HCT116 (cell line): ENCODE measurements at regions not wholly inside any gene's neighbourhood (a gene's known extent, or its start where the extent isn't known, plus 50 kb on each side); places are given as distances from the start of the nearest gene placed in this dataset.

Source experiments
- ATAC-seq: fragments of 200-7000 bp; cut with Tn5 transposase; 2 replicates; pipeline ENCODE4 v1.9.1; 2020; ENCODE audit warnings: mild to moderate bottlenecking, moderate library complexity
- BruUV-seq: library from RNA; stranded (reverse); fragments of 400-500 nt; replicated peaks from 2 replicates; lab custom pipeline; 2021; lab: Mats Ljungman, UMichigan
- CTCF ChIA-PET: fragments of 300-600 bp; sonication (Branson Sonifier 250); formaldehyde crosslinking; loops from one replicate; lab custom pipeline; 2021; ENCODE audit warnings: antibody characterized with exemption; lab: Charles Lee
- POLR2A ChIA-PET: fragments of 300-600, 350-600 bp; sonication (Branson Sonifier 250); formaldehyde crosslinking; loops from one replicate; lab custom pipeline; 2021; ENCODE audit warnings: antibody characterized with exemption; lab: Charles Lee
- RAD21 ChIA-PET, 2 experiments: fragments of 300-600 bp; sonication (Branson Sonifier 250); formaldehyde crosslinking; loops; one replicate each; lab custom pipeline; 2023; ENCODE audit warnings: low total read pairs in 2 of 2; ENCODE audit not compliant: uncharacterized antibody in 2 of 2, unreplicated experiment in 2 of 2, low non-redundant PET in 1 of 2; lab: Charles Lee
- DNase-seq: peaks from one replicate; pipeline ENCODE4 v3.0.0-alpha.2; 2010; ENCODE audit warnings: low read depth, low spot score
- H2AFZ ChIP-seq: fragments of 200-600 bp; shearing (Covaris generic), sonication (generic); 2 replicates; pipeline ENCODE4 v1.6.1; 2017; ENCODE audit warnings: low read depth, mixed run types, mixed read lengths, antibody characterized with exemption, low read length; ENCODE audit not compliant: poor library complexity, severe bottlenecking
- H3K27ac ChIP-seq: 2 replicates; pipeline ENCODE4 v1.5.1; 2012; ENCODE audit warnings: low read depth, low read length
- H3K27me3 ChIP-seq: fragments of 200-600 bp; sonication (generic); 2 replicates; pipeline ENCODE4 v1.6.1; 2016; ENCODE audit warnings: mixed run types, low read length, mixed read lengths; ENCODE audit not compliant: insufficient read depth
- H3K36me3 ChIP-seq, 2 experiments: fragments of 200-500 bp in 1 of 2; fragments of 200-600 bp in 1 of 2; sonication (Bioruptor generic) in 1 of 2; sonication (generic) in 1 of 2; 2 replicates each; pipeline versions ENCODE4 v1.5.1 to v1.6.1; 2014 to 2016; ENCODE audit warnings: low read length in 2 of 2, inconsistent platforms in 1 of 2, mixed read lengths in 1 of 2, mixed run types in 1 of 2; ENCODE audit not compliant: insufficient read depth in 2 of 2, control insufficient read depth in 1 of 2
- H3K4me1 ChIP-seq, 2 experiments: fragments of 200-600 bp in 1 of 2; sonication (generic) in 1 of 2; 2 replicates each; pipeline versions ENCODE4 v1.5.1 to v1.6.1; 2012 to 2017; ENCODE audit warnings: low read length in 2 of 2, inconsistent platforms in 1 of 2, mild to moderate bottlenecking in 1 of 2, mixed read lengths in 1 of 2, mixed run types in 1 of 2, moderate library complexity in 1 of 2; ENCODE audit not compliant: insufficient read depth in 2 of 2, control insufficient read depth in 1 of 2
- H3K4me2 ChIP-seq: fragments of 200-600 bp; sonication (generic); 2 replicates; pipeline ENCODE4 v1.6.1; 2017; ENCODE audit warnings: mixed run types, low read length, mixed read lengths
- H3K4me3 ChIP-seq, 2 experiments: fragments of 200-600 bp in 1 of 2; sonication (generic) in 1 of 2; replicated peaks in 1 of 2; 2 replicates each; pipeline ENCODE4 v1.5.1; 2011 to 2016; ENCODE audit warnings: low read length in 2 of 2, control low read depth in 1 of 2, low read depth in 1 of 2, mild to moderate bottlenecking in 1 of 2, mixed read lengths in 1 of 2, mixed run types in 1 of 2
- H3K79me2 ChIP-seq: fragments of 200-600 bp; sonication (generic); 2 replicates; pipeline ENCODE4 v1.6.1; 2017; ENCODE audit warnings: mild to moderate bottlenecking, mixed run types, low read length, moderate library complexity, mixed read lengths; ENCODE audit not compliant: insufficient read depth
- H3K9ac ChIP-seq: fragments of 200-600 bp; sonication (generic); 2 replicates; pipeline ENCODE4 v1.6.1; 2016; ENCODE audit warnings: low read length, mixed read lengths
- H3K9me2 ChIP-seq: fragments of 200-600 bp; sonication (generic), shearing (Covaris generic); 2 replicates; pipeline ENCODE4 v1.6.1; 2017; ENCODE audit warnings: mixed run types, mild to moderate bottlenecking, moderate library complexity; ENCODE audit not compliant: insufficient read depth
- H3K9me3 ChIP-seq, 2 experiments: fragments of 200-500 bp in 1 of 2; fragments of 200-600 bp in 1 of 2; sonication (Bioruptor generic) in 1 of 2; sonication (generic) in 1 of 2; 2 replicates each; pipeline ENCODE4 v1.6.1; 2014 to 2017; ENCODE audit warnings: low read length in 2 of 2, mixed read lengths in 2 of 2, inconsistent platforms in 1 of 2, low read depth in 1 of 2, mild to moderate bottlenecking in 1 of 2, mixed run types in 1 of 2, moderate library complexity in 1 of 2; ENCODE audit not compliant: control insufficient read depth in 1 of 2, insufficient read depth in 1 of 2
- H4K20me1 ChIP-seq: fragments of 200-600 bp; sonication (generic), shearing (Covaris generic); 2 replicates; pipeline ENCODE4 v1.6.1; 2017; ENCODE audit warnings: mixed run types, mild to moderate bottlenecking, moderate library complexity; ENCODE audit not compliant: insufficient read depth
- CEBPB ChIP-seq: IDR thresholded peaks from 2 replicates; pipeline ENCODE4 v1.6.1; 2012; ENCODE audit warnings: low read depth
- ELF1 ChIP-seq: IDR thresholded peaks from 2 replicates; pipeline ENCODE4 v1.6.1; 2012; ENCODE audit warnings: low read depth, borderline replicate concordance
- EZH2 ChIP-seq: fragments of 200-600 bp; sonication (generic); IDR thresholded peaks from 2 replicates; pipeline ENCODE4 v1.6.1; 2017; ENCODE audit warnings: antibody characterized with exemption, mixed run types
- RAD21 ChIP-seq: IDR thresholded peaks from 2 replicates; pipeline ENCODE4 v1.6.1; 2012; ENCODE audit warnings: low read depth, mild to moderate bottlenecking
- SIN3A ChIP-seq: IDR thresholded peaks from 2 replicates; pipeline ENCODE4 v1.6.1; 2012; ENCODE audit warnings: low read depth
- ZNF274 ChIP-seq: fragments of 200-500 bp; sonication (Bioruptor generic); IDR thresholded peaks from 2 replicates; pipeline ENCODE4 v1.6.1; 2014; ENCODE audit warnings: mild to moderate bottlenecking, low read depth, low read length, inconsistent platforms
- intact Hi-C: fragments of 100-400 bp; cut with micrococcal nuclease; formaldehyde crosslinking; loops from 2 replicates; pipeline ENCODE4 v1.10.0; 2022
- TF ChIP-seq, protein P1 (sequence below), 3 experiments: fragments of 200-600 bp in 1 of 3; sonication (generic) in 1 of 3; IDR thresholded peaks in 2 of 3; conservative IDR thresholded peaks in 1 of 3; 2 replicates each; pipeline ENCODE4 v1.5.1; 2012 to 2017; ENCODE audit warnings: low read depth in 2 of 3, low read length in 2 of 3, antibody characterized with exemption in 1 of 3, borderline replicate concordance in 1 of 3, control low read depth in 1 of 3, mild to moderate bottlenecking in 1 of 3, mixed read lengths in 1 of 3, mixed run types in 1 of 3, moderate library complexity in 1 of 3; ENCODE audit not compliant: insufficient read depth in 1 of 3
- TF ChIP-seq, protein P2 (sequence below): IDR thresholded peaks from 2 replicates; pipeline ENCODE4 v1.6.1; 2011; ENCODE audit warnings: mild to moderate bottlenecking, low read length, moderate library complexity; ENCODE audit not compliant: insufficient replicate concordance; ENCODE audit errors: extremely low read depth
- TF ChIP-seq, protein P3 (sequence below): IDR thresholded peaks from 2 replicates; pipeline ENCODE4 v1.6.1; 2012; ENCODE audit warnings: low read depth

DNA sequence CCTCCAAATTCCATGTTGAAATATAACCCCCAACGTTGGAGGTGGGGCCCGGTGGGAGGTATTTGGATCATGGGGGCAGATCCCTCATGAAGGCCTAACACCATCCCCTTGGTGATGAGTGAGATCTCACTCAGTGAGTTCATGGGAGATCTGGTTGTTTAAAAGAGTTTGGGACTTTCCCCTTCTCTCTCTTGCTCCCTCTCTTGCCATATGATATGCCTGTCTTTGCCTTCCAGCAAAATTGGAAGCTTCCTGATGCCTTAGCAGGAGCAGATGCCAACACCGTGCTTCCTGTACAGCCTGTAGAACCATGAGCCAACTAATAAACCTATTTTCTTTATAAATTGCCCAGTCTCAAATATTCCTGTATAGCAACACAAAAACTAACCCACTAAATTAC, 55.7 kb upstream of the CDK1 start:
- Histone ChIP-seq H2AFZ (no peak overlapping the region), H3K4me3 (no peak overlapping the region), H3K27ac (no peak overlapping the region), H3K9ac (no peak overlapping the region), H3K9me2 (no peaks in the 10 kb centered on the region), H3K9me3 (no peaks in the 10 kb centered on the region), H4K20me1 (no peaks in the 10 kb centered on the region), H3K79me2 (no peaks in the 10 kb centered on the region), H3K27me3 (no peaks in the 10 kb centered on the region), H3K36me3 (no peaks in the 10 kb centered on the region), H3K4me2 (no peak overlapping the region), H3K4me1 (no peaks in the 10 kb centered on the region)
- TF ChIP-seq, protein P1, sequence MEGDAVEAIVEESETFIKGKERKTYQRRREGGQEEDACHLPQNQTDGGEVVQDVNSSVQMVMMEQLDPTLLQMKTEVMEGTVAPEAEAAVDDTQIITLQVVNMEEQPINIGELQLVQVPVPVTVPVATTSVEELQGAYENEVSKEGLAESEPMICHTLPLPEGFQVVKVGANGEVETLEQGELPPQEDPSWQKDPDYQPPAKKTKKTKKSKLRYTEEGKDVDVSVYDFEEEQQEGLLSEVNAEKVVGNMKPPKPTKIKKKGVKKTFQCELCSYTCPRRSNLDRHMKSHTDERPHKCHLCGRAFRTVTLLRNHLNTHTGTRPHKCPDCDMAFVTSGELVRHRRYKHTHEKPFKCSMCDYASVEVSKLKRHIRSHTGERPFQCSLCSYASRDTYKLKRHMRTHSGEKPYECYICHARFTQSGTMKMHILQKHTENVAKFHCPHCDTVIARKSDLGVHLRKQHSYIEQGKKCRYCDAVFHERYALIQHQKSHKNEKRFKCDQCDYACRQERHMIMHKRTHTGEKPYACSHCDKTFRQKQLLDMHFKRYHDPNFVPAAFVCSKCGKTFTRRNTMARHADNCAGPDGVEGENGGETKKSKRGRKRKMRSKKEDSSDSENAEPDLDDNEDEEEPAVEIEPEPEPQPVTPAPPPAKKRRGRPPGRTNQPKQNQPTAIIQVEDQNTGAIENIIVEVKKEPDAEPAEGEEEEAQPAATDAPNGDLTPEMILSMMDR (IDR thresholded peaks at IDR 0.05 in 2 of 3, conservative IDR thresholded peaks at IDR 0.05 in 1 of 3; ENCODE audit: borderline replicate concordance in 1 of 3, insufficient read depth in 1 of 3, low read depth in 2 of 3, low read length in 2 of 3), result no peak
- TF ChIP-seq, protein P2, sequence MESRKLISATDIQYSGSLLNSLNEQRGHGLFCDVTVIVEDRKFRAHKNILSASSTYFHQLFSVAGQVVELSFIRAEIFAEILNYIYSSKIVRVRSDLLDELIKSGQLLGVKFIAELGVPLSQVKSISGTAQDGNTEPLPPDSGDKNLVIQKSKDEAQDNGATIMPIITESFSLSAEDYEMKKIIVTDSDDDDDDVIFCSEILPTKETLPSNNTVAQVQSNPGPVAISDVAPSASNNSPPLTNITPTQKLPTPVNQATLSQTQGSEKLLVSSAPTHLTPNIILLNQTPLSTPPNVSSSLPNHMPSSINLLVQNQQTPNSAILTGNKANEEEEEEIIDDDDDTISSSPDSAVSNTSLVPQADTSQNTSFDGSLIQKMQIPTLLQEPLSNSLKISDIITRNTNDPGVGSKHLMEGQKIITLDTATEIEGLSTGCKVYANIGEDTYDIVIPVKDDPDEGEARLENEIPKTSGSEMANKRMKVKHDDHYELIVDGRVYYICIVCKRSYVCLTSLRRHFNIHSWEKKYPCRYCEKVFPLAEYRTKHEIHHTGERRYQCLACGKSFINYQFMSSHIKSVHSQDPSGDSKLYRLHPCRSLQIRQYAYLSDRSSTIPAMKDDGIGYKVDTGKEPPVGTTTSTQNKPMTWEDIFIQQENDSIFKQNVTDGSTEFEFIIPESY, result no peak
- TF ChIP-seq ZNF274 (no peak), SIN3A (no peak), RAD21 (no peak), ELF1 (no peak), EZH2 (no peak), CEBPB (no peak)
- TF ChIP-seq, protein P3, sequence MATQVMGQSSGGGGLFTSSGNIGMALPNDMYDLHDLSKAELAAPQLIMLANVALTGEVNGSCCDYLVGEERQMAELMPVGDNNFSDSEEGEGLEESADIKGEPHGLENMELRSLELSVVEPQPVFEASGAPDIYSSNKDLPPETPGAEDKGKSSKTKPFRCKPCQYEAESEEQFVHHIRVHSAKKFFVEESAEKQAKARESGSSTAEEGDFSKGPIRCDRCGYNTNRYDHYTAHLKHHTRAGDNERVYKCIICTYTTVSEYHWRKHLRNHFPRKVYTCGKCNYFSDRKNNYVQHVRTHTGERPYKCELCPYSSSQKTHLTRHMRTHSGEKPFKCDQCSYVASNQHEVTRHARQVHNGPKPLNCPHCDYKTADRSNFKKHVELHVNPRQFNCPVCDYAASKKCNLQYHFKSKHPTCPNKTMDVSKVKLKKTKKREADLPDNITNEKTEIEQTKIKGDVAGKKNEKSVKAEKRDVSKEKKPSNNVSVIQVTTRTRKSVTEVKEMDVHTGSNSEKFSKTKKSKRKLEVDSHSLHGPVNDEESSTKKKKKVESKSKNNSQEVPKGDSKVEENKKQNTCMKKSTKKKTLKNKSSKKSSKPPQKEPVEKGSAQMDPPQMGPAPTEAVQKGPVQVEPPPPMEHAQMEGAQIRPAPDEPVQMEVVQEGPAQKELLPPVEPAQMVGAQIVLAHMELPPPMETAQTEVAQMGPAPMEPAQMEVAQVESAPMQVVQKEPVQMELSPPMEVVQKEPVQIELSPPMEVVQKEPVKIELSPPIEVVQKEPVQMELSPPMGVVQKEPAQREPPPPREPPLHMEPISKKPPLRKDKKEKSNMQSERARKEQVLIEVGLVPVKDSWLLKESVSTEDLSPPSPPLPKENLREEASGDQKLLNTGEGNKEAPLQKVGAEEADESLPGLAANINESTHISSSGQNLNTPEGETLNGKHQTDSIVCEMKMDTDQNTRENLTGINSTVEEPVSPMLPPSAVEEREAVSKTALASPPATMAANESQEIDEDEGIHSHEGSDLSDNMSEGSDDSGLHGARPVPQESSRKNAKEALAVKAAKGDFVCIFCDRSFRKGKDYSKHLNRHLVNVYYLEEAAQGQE, result no peak
- RAD21 ChIA-PET, result no interaction called here
- DNase-seq, result no peak
- CTCF ChIA-PET, result interaction anchor here (1.2 kb wide), 1 partner anchor 94 kb away, joined by 3 read pairs; no protein-coding TSS in a partner anchor
- no peak for ATAC-seq
- POLR2A ChIA-PET, result no interaction called here
- intact Hi-C loops, result no loop called here
- no TSS peak for BruUV-seq
